Peyer's patch (tissue), 4 donors: ENCODE measurements at regions not wholly inside any gene's neighbourhood (a gene's known extent, or its start where the extent isn't known, plus 50 kb on each side); places are given as distances from the start of the nearest gene placed in this dataset.

ENCODE experiments used
- DNase-seq, 3 donors: peaks; one replicate each; pipeline ENCODE4 v3.0.0-alpha.2; 2017 to 2019
- H3K27ac ChIP-seq, 4 donors: fragments of 200-600 bp; sonication (generic); one replicate each; pipeline ENCODE4 v1.5.1; 2016 to 2019
- H3K27me3 ChIP-seq, 2 donors: fragments of 200-600 bp; sonication (generic); one replicate each; pipeline ENCODE4 v1.5.1; 2019
- H3K36me3 ChIP-seq, 3 donors: fragments of 200-600 bp; sonication (generic); one replicate each; pipeline ENCODE4 v1.5.1; 2016 to 2019
- H3K4me1 ChIP-seq, 4 donors: fragments of 200-600 bp; sonication (generic); one replicate each; pipeline ENCODE4 v1.5.1; 2016 to 2019
- H3K4me3 ChIP-seq, 4 donors: fragments of 200-600 bp; sonication (generic); 1 replicate in 3 of 4; 2 replicates in 1 of 4; pipeline ENCODE4 v1.5.1; 2016 to 2019; ENCODE audit warnings: mild to moderate bottlenecking in 1 of 4
- H3K9me3 ChIP-seq, 4 donors: fragments of 200-600 bp; sonication (generic); one replicate each; pipeline ENCODE4 v1.5.1; 2016 to 2019; ENCODE audit warnings: mild to moderate bottlenecking in 1 of 4
- POLR2A ChIP-seq, 2 donors: fragments of 450-650 bp; IDR thresholded peaks; one replicate each; pipeline ENCODE4 v1.5.1; 2017; ENCODE audit warnings: antibody characterized with exemption in 2 of 2, mild to moderate bottlenecking in 2 of 2, moderate library complexity in 2 of 2
- TF ChIP-seq, protein P1 (sequence below), 6 experiments: fragments of 450-650 bp in 4 of 6; fragments of 200-600 bp in 2 of 6; sonication (generic) in 1 of 6; IDR thresholded peaks; one replicate each; pipeline ENCODE4 v1.5.1; 2017 to 2019; ENCODE audit warnings: antibody characterized with exemption in 6 of 6, mild to moderate bottlenecking in 3 of 6, moderate library complexity in 1 of 6

DNA sequence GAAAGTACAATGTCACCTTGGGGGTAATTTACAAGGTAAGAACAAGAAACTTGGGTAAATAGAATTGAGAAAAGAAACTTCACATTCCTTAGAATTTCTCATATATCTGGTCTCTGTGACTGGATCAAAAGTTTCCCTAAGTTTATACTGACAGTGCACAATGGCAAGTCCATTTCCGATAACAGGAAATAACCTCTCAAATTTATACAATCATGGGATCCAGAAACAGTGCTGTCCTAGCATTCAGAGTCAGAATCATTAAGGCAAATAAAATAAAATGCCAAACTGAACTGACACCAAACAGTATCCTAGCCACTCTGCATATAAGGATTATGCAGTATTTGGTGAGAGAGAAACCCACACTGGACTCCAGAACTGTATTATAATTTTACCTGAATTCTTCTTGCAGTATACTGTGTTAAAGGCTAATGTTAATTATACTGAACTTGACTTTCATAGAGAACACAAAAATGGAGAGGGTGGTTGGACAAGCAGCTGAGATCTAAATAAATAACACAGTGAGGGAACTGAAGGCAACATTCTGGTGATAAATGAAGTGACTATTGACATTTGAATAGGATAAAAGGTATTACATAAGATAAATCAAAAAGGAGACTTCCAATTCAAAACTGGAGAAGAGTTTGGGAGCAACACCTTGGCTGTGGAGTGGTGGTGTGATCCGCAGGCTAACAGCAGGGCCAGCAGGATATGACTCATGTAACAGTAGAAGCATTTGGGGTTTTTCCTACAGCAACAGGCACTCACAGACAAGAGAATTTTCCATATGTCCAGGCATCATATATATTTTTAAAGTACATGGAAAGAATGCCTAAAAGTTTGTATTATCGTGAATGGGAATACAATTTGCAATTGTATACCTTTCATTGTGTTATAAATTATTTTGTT is 932.5 kb upstream of the MIR17HG start:
- TF ChIP-seq, protein P1, sequence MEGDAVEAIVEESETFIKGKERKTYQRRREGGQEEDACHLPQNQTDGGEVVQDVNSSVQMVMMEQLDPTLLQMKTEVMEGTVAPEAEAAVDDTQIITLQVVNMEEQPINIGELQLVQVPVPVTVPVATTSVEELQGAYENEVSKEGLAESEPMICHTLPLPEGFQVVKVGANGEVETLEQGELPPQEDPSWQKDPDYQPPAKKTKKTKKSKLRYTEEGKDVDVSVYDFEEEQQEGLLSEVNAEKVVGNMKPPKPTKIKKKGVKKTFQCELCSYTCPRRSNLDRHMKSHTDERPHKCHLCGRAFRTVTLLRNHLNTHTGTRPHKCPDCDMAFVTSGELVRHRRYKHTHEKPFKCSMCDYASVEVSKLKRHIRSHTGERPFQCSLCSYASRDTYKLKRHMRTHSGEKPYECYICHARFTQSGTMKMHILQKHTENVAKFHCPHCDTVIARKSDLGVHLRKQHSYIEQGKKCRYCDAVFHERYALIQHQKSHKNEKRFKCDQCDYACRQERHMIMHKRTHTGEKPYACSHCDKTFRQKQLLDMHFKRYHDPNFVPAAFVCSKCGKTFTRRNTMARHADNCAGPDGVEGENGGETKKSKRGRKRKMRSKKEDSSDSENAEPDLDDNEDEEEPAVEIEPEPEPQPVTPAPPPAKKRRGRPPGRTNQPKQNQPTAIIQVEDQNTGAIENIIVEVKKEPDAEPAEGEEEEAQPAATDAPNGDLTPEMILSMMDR (IDR thresholded peaks at IDR 0.05), result no peak
- TF ChIP-seq POLR2A (IDR thresholded peaks at IDR 0.05), result no peak

DNA sequence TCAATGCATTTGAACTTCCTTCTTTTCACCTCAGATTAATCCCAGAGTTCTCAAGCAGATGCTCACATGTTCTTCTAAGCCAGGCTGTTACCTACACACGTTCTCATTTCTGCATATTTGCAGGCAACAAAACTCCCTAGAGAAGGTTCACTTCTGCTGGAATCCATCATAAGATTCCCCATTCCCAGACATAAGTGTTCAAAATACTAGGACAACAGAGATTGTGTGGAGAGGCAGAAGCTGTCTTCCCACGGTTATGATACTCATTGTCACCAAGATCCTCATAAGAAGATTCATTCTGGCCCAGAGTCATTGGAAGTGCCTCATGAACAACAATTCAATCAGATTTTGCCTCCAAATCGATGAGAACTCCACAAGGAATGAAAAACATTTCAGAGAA is 931.6 kb upstream of the MIR17HG start:
- TF ChIP-seq, protein P1 (IDR thresholded peaks at IDR 0.05), result no peak
- no peak for TF ChIP-seq POLR2A (IDR thresholded peaks at IDR 0.05)
- H3K4me1 ChIP-seq, result no peaks in the 10 kb centered on the region
- H3K36me3 ChIP-seq, result no peaks in the 10 kb centered on the region
- no peak overlapping the region for H3K4me3 ChIP-seq
- no peak for DNase-seq
- H3K27me3 ChIP-seq, result no peaks in the 10 kb centered on the region
- H3K27ac ChIP-seq, result no peak overlapping the region
- no peaks in the 10 kb centered on the region for H3K9me3 ChIP-seq

More for the DNA sequence above, 932.5 kb upstream of the MIR17HG start:
- Histone ChIP-seq H3K36me3 (no peaks in the 10 kb centered on the region), H3K27me3 (no peaks in the 10 kb centered on the region), H3K9me3 (no peaks in the 10 kb centered on the region), H3K4me1 (no peaks in the 10 kb centered on the region), H3K27ac (no peak overlapping the region), H3K4me3 (no peak overlapping the region)
- no peak for DNase-seq

DNA sequence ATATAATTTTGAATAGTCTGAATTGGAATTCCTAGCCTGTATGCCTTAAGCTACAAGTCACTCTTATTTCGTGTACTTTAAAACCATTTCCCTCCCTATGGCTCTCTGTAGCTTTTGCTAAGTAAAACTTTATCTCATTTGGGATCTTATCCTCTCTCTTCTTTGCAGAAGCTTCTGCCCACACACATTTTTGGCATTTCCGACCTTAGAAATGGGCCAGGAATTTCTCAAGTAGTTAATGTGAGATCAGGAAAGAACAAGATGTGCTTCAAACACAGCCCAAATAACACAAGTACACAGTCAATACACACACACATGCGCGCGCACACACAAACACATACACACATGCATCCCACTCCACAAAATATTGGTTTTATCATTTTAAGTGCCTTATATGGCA is 931.0 kb upstream of the MIR17HG start:
- Histone ChIP-seq H3K9me3 (no peaks in the 10 kb centered on the region), H3K27ac (no peak overlapping the region), H3K27me3 (no peaks in the 10 kb centered on the region), H3K4me1 (no peaks in the 10 kb centered on the region), H3K36me3 (no peaks in the 10 kb centered on the region), H3K4me3 (no peak overlapping the region)
- TF ChIP-seq, protein P1 (IDR thresholded peaks at IDR 0.05), result no peak
- TF ChIP-seq POLR2A (IDR thresholded peaks at IDR 0.05), result no peak
- no peak for DNase-seq

DNA sequence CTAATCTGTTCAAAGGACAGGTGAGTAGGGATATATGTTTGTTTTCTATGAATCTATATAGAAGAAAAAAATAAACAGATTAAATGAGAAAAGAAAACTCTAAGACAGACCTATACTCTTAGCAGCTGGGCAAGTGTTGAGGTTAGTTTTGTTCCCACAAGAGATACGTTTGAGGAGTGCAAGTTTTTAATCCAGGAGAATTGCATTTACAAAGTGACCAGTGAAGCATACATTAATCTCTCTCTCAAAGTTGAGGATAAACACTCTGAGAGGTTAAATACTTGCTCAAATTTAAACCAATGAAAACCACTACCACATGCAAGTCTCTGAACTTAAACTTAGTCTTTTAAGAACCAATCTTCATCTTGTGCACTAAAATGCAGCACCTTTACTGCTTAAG is 930.5 kb upstream of the MIR17HG start:
- H3K9me3 ChIP-seq, result no peaks in the 10 kb centered on the region
- no peak for TF ChIP-seq POLR2A (IDR thresholded peaks at IDR 0.05)
- TF ChIP-seq, protein P1 (IDR thresholded peaks at IDR 0.05), result no peak
- no peaks in the 10 kb centered on the region for H3K36me3 ChIP-seq
- no peaks in the 10 kb centered on the region for H3K27me3 ChIP-seq
- DNase-seq, result no peak
- H3K4me3 ChIP-seq, result no peak overlapping the region
- H3K27ac ChIP-seq, result no peak overlapping the region
- H3K4me1 ChIP-seq, result no peaks in the 10 kb centered on the region

DNA sequence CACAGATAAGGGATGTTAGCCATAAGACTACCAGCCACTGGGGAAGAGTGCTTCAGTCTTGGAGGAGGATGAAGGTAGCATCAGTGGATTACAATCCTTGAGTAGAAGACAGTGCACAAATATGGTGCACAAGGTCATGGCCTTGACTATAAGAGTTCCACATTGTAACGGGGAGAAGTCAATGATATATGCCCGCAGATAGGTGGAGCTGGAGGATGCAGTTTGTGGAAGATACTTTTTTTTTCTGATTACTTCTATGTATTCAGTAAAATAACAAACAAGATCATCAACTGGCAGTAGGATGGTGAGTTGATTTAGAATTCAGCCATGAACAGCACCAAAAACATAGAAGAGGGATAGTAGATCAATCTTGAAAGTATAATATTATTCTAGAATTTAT is 926.8 kb upstream of the MIR17HG start:
- H3K27ac ChIP-seq, result no peak overlapping the region
- no peak for TF ChIP-seq POLR2A (IDR thresholded peaks at IDR 0.05)
- TF ChIP-seq, protein P1 (IDR thresholded peaks at IDR 0.05), result no peak
- DNase-seq, result no peak
- no peaks in the 10 kb centered on the region for H3K36me3 ChIP-seq
- H3K4me1 ChIP-seq, result no peaks in the 10 kb centered on the region
- H3K27me3 ChIP-seq, result no peaks in the 10 kb centered on the region
- no peaks in the 10 kb centered on the region for H3K9me3 ChIP-seq
- no peak overlapping the region for H3K4me3 ChIP-seq
